ENCODE measurements at regions not wholly inside any gene's neighbourhood (a gene's known extent, or its start where the extent isn't known, plus 50 kb on each side); places are given as distances from the start of the nearest gene placed in this dataset.
"Not testable (repeated sequence)": the region's sequence is repeated elsewhere in the genome, so short reads cannot be mapped to it uniquely, and the experiment has no call there.

DNA sequence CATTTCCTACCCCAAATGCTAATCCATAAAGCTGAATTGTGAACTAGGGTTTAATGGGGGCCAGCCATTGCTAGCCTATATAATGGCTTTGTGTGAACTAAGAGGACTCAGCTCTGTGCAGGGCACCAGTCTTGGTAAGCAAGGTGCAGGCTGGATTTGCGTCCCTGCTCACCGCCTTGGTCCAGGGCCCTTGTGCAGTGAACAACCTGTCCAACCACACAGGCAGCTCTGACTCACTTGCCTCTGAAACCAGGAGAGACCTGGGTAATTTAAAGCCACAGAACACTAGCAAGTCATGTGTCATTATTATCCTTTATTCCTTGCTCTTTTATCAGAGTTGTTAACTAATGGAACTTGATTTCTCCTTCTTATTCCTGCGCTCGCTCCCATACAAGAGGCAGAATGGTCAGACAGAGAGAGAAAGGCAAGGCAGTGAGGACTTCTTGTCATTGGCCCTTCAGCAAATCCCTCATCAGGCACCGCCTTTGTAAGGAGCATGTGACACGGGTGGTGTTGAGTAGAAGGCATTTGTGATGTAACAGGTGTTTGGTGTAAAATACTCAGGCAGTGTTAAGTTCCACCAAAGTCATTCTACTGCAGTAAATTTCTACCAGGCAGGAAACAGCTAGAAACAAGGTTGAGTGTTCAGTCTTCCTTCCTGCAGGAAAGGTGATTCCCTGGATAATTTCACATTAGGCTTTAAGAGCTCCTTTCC is 67.3 kb upstream of the OLIG2 start:
- no peak for TF ChIP-seq POLR2A (IDR thresholded peaks at IDR 0.05)
- no peak for TF ChIP-seq POLR2AphosphoS5 (IDR thresholded peaks at IDR 0.05)
- TF ChIP-seq EP300 (IDR thresholded peaks at IDR 0.05): no peak
- TF ChIP-seq, protein P1, sequence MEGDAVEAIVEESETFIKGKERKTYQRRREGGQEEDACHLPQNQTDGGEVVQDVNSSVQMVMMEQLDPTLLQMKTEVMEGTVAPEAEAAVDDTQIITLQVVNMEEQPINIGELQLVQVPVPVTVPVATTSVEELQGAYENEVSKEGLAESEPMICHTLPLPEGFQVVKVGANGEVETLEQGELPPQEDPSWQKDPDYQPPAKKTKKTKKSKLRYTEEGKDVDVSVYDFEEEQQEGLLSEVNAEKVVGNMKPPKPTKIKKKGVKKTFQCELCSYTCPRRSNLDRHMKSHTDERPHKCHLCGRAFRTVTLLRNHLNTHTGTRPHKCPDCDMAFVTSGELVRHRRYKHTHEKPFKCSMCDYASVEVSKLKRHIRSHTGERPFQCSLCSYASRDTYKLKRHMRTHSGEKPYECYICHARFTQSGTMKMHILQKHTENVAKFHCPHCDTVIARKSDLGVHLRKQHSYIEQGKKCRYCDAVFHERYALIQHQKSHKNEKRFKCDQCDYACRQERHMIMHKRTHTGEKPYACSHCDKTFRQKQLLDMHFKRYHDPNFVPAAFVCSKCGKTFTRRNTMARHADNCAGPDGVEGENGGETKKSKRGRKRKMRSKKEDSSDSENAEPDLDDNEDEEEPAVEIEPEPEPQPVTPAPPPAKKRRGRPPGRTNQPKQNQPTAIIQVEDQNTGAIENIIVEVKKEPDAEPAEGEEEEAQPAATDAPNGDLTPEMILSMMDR (IDR thresholded peaks at IDR 0.05): no peak
- Histone ChIP-seq H3K27me3 (peaks cover 80% of the 10 kb centered on the region), H3K27ac (no peak overlapping the region), H3K4me1 (no peaks in the 10 kb centered on the region), H3K36me3 (no peaks in the 10 kb centered on the region), H3K4me3 (no peak overlapping the region), H3K9me3 (no peaks in the 10 kb centered on the region)
- WGBS: 71% methylated on average over 6 of the region's 6 CpGs
- DNase-seq (ENCODE audit: low spot score in 2 of 2): no peak

DNA sequence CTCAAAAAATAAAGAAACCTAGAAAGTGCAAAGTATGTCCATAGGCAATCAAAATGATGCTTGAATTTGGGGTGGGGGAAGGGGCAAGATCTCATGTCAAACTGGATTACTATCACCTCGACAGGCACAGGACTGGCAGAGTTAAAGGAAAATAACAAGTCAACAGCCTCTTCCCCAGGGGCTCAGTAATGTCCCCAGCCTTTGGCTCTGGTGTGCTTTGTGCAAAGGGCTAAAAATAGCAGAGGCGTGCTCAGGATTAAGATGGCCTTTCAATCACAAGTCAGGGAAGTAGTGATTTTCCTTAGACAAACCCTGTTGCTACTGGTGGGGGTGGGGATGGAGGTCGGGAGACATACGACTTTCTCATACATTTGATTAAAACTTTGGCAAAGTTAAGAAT is 63.5 kb upstream of the OLIG2 start:
- Histone ChIP-seq H3K9me3 (no peaks in the 10 kb centered on the region), H3K27ac (no peak overlapping the region), H3K36me3 (no peaks in the 10 kb centered on the region), H3K27me3 (peaks cover 44% of the 10 kb centered on the region), H3K4me1 (no peaks in the 10 kb centered on the region), H3K4me3 (no peak overlapping the region)
- no peak for DNase-seq (ENCODE audit: low spot score in 2 of 2)
- 37% methylated on average over 4 of the region's 4 CpGs for WGBS
- no peak for TF ChIP-seq POLR2A (IDR thresholded peaks at IDR 0.05)
- no peak for TF ChIP-seq POLR2AphosphoS5 (IDR thresholded peaks at IDR 0.05)
- TF ChIP-seq EP300 (IDR thresholded peaks at IDR 0.05): no peak
- TF ChIP-seq, protein P1 (IDR thresholded peaks at IDR 0.05): no peak

DNA sequence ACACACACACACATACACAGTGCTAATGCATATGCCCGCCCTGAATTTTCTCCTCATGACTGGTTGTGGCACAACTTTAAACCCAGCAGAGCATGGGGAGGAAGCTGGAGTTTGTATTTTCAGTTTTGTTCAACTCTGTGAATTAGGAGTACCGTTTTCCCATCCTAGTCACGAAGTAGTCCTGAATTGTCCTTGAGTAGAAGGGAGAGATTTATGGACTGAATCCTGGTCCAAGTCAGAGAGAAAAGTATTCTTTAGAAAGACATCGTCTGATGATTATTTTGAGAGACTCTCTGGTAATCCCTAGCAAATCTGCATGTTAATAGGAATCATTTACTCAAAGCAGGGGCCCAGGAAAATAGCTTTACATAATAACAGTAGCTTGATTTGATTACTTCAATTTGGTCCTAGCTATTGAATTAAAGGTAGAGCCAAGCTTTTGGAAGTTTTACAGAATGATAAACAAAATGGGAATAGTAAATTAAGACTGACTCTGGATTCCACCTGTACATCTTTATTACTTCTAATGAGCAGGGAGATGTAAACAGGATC is 60.5 kb upstream of the OLIG2 start:
- Histone ChIP-seq H3K27ac (no peak overlapping the region), H3K4me3 (no peak overlapping the region), H3K9me3 (no peaks in the 10 kb centered on the region), H3K4me1 (no peaks in the 10 kb centered on the region), H3K36me3 (no peaks in the 10 kb centered on the region), H3K27me3 (peaks cover 20% of the 10 kb centered on the region)
- WGBS: 46% methylated on average over 4 of the region's 4 CpGs
- TF ChIP-seq POLR2A (IDR thresholded peaks at IDR 0.05) (no peak), POLR2AphosphoS5 (IDR thresholded peaks at IDR 0.05) (no peak), EP300 (IDR thresholded peaks at IDR 0.05) (no peak)
- TF ChIP-seq, protein P1 (IDR thresholded peaks at IDR 0.05): no peak
- DNase-seq (ENCODE audit: low spot score in 2 of 2): no peak

DNA sequence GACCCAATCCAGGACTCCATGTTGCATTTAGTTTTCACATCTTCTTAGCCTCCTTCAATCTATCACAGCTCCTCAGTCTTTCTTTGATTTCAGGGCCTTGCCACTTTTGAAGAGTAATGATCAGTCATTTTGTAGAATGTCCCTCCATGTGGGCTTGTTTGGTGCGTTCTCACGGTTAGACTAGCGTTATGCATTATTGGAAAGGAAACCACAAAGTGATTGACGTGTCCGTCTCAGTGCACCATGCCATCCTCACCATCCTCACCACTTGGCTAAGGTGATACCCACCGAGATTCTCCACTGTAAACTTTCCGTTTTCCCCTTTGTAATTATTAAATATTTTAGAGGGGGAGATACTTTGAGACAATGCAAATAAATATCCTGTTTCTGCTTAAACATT is 59.6 kb upstream of the OLIG2 start:
- H3K4me3 ChIP-seq: no peak overlapping the region
- WGBS: 91% methylated on average over 7 of the region's 7 CpGs
- TF ChIP-seq EP300 (IDR thresholded peaks at IDR 0.05) (no peak), POLR2AphosphoS5 (IDR thresholded peaks at IDR 0.05) (no peak), POLR2A (IDR thresholded peaks at IDR 0.05) (no peak)
- TF ChIP-seq, protein P1 (IDR thresholded peaks at IDR 0.05): no peak
- H3K27ac ChIP-seq: no peak overlapping the region
- no peaks in the 10 kb centered on the region for H3K36me3 ChIP-seq
- H3K4me1 ChIP-seq: no peaks in the 10 kb centered on the region
- H3K9me3 ChIP-seq: no peaks in the 10 kb centered on the region
- peaks cover 20% of the 10 kb centered on the region for H3K27me3 ChIP-seq
- no peak for DNase-seq (ENCODE audit: low spot score in 2 of 2)

DNA sequence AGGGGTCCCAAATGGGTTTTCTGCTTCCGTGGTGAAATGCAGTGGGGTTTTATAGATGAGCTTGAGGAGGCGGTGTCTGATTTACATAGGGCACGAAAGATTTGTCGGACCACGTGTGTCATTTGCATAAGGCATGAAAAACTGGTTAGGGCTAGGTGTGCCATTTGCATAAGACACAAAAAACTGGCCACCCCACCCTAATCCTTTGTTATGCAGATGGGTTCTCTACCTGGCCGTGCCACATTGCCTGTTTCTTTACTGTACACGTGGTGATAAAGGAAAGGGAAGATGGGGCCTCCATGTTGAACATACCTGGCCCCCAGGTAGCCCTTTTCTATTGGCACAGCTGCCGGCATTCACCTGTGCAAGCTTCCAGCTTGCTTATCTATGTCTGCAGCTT is 57.6 kb upstream of the OLIG2 start:
- 67% methylated on average over 8 of the region's 8 CpGs for WGBS

More for the DNA sequence above, 57.6 kb upstream of the OLIG2 start:
- not testable (repeated sequence) for H3K36me3 ChIP-seq; H3K27ac ChIP-seq; H3K9me3 ChIP-seq; DNase-seq (ENCODE audit: low spot score in 2 of 2); H3K4me3 ChIP-seq; H3K4me1 ChIP-seq; H3K27me3 ChIP-seq

Data from suprapubic skin (tissue), 4 donors.